ENCODE measurements at regions not wholly inside any gene's neighbourhood (a gene's known extent, or its start where the extent isn't known, plus 50 kb on each side); places are given as distances from the start of the nearest gene placed in this dataset.

DNA sequence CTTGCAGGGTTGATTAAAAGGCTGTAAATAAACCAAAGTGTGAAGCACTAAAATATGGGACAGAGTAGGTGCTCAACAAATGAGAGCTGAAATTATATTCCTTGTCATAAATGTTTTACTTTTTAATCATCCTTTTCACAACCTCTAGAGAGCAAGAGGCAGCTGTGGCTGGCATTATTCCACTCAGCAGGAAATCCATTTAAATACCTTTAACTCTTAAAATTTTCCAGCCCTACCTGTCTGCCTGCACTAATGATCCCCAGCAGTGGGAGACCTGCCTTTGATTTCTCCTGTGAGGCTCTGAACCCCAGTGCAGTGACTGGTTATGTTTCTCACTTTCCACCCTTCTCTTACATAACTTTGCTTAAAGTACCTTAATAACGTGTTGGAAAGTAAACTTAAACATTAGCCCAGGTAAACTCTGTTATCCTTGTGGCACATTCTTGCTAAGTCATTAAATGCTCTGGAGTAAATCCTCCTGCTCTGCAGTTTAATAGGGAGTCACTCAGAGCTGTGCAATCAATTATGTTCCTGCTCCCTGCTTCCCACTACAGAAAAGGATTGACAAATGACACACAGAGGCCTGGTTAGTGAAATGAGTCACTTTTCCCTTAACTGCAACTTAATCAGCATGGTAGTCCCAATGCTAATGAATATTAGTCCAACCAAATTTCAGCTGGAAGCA is 755.7 kb upstream of the USP15 start:
- H3K27ac Mint-ChIP-seq, result peak overlapping the region; percentile 68
- H3K4me1 Mint-ChIP-seq, result peaks cover 56% of the 10 kb centered on the region
- TF ChIP-seq, protein P1, sequence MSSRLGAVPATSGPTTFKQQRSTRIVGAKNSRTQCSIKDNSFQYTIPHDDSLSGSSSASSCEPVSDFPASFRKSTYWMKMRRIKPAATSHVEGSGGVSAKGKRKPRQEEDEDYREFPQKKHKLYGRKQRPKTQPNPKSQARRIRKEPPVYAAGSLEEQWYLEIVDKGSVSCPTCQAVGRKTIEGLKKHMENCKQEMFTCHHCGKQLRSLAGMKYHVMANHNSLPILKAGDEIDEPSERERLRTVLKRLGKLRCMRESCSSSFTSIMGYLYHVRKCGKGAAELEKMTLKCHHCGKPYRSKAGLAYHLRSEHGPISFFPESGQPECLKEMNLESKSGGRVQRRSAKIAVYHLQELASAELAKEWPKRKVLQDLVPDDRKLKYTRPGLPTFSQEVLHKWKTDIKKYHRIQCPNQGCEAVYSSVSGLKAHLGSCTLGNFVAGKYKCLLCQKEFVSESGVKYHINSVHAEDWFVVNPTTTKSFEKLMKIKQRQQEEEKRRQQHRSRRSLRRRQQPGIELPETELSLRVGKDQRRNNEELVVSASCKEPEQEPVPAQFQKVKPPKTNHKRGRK (CRISPR knock-in tag; IDR thresholded peaks at IDR 0.05; ENCODE audit: borderline replicate concordance), result no peak
- TF ChIP-seq, protein P2, sequence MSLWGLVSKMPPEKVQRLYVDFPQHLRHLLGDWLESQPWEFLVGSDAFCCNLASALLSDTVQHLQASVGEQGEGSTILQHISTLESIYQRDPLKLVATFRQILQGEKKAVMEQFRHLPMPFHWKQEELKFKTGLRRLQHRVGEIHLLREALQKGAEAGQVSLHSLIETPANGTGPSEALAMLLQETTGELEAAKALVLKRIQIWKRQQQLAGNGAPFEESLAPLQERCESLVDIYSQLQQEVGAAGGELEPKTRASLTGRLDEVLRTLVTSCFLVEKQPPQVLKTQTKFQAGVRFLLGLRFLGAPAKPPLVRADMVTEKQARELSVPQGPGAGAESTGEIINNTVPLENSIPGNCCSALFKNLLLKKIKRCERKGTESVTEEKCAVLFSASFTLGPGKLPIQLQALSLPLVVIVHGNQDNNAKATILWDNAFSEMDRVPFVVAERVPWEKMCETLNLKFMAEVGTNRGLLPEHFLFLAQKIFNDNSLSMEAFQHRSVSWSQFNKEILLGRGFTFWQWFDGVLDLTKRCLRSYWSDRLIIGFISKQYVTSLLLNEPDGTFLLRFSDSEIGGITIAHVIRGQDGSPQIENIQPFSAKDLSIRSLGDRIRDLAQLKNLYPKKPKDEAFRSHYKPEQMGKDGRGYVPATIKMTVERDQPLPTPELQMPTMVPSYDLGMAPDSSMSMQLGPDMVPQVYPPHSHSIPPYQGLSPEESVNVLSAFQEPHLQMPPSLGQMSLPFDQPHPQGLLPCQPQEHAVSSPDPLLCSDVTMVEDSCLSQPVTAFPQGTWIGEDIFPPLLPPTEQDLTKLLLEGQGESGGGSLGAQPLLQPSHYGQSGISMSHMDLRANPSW (CRISPR knock-in tag; conservative IDR thresholded peaks at IDR 0.05; ENCODE audit: low read depth), result no peak
- no peak for TF ChIP-seq ZNF263 (CRISPR knock-in tag; IDR thresholded peaks at IDR 0.05; ENCODE audit: low read depth)
- TF ChIP-seq, protein P3, sequence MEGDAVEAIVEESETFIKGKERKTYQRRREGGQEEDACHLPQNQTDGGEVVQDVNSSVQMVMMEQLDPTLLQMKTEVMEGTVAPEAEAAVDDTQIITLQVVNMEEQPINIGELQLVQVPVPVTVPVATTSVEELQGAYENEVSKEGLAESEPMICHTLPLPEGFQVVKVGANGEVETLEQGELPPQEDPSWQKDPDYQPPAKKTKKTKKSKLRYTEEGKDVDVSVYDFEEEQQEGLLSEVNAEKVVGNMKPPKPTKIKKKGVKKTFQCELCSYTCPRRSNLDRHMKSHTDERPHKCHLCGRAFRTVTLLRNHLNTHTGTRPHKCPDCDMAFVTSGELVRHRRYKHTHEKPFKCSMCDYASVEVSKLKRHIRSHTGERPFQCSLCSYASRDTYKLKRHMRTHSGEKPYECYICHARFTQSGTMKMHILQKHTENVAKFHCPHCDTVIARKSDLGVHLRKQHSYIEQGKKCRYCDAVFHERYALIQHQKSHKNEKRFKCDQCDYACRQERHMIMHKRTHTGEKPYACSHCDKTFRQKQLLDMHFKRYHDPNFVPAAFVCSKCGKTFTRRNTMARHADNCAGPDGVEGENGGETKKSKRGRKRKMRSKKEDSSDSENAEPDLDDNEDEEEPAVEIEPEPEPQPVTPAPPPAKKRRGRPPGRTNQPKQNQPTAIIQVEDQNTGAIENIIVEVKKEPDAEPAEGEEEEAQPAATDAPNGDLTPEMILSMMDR (IDR thresholded peaks at IDR 0.05), result no peak
- TF ChIP-seq, protein P4, sequence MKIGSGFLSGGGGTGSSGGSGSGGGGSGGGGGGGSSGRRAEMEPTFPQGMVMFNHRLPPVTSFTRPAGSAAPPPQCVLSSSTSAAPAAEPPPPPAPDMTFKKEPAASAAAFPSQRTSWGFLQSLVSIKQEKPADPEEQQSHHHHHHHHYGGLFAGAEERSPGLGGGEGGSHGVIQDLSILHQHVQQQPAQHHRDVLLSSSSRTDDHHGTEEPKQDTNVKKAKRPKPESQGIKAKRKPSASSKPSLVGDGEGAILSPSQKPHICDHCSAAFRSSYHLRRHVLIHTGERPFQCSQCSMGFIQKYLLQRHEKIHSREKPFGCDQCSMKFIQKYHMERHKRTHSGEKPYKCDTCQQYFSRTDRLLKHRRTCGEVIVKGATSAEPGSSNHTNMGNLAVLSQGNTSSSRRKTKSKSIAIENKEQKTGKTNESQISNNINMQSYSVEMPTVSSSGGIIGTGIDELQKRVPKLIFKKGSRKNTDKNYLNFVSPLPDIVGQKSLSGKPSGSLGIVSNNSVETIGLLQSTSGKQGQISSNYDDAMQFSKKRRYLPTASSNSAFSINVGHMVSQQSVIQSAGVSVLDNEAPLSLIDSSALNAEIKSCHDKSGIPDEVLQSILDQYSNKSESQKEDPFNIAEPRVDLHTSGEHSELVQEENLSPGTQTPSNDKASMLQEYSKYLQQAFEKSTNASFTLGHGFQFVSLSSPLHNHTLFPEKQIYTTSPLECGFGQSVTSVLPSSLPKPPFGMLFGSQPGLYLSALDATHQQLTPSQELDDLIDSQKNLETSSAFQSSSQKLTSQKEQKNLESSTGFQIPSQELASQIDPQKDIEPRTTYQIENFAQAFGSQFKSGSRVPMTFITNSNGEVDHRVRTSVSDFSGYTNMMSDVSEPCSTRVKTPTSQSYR (CRISPR knock-in tag; IDR thresholded peaks at IDR 0.05), result no peak
- ATAC-seq (peak; percentile 88), DNase-seq (ENCODE audit: low spot score) (peak; percentile 17)
- ChIA-PET CTCF (interaction anchor here (1.4 kb wide), 1 partner anchor 8 kb away, joined by 3 read pairs; no protein-coding TSS in a partner anchor), POLR2A (no interaction called here)
- no peaks in the 10 kb centered on the region; the same call in none of the 2 replicates for H3K27me3 Mint-ChIP-seq (ENCODE audit: low read depth)
- peaks cover 20% of the 10 kb centered on the region for H3K36me3 Mint-ChIP-seq
- peaks cover 20% of the 10 kb centered on the region for H3K9me3 Mint-ChIP-seq
- H3K4me3 Mint-ChIP-seq, result no peak overlapping the region

DNA sequence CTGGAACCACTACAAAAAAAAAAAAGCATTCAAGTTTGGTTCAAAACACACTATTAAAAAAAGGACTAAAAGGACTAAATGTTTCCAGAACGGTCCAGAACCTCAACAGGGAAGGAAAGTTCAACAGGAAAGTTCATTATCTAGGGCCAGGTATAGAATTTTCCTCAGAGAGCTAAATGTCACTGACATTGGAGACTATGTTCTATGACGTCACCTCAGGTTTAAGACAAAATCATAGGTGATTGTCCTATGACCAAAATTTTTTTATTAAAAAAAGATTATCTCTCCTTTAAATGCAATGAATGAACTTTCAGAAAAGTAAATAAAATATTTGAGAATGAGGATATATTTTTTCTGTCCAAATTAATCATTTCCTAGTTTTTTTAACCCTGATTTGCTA is 746.7 kb upstream of the USP15 start:
- Mint-ChIP-seq H3K9me3 (no peaks in the 10 kb centered on the region), H3K4me1 (peaks cover 6% of the 10 kb centered on the region), H3K36me3 (no peaks in the 10 kb centered on the region), H3K27me3 (ENCODE audit: low read depth) (no peaks in the 10 kb centered on the region), H3K27ac (no peak overlapping the region), H3K4me3 (no peak overlapping the region)
- DNase-seq (ENCODE audit: low spot score), result no peak
- POLR2A ChIA-PET, result no interaction called here
- CTCF ChIA-PET, result no interaction called here
- TF ChIP-seq RORB (CRISPR knock-in tag; IDR thresholded peaks at IDR 0.05) (no peak), CBFB (CRISPR knock-in tag; IDR thresholded peaks at IDR 0.05; ENCODE audit: low read depth) (no peak)
- TF ChIP-seq, protein P5, sequence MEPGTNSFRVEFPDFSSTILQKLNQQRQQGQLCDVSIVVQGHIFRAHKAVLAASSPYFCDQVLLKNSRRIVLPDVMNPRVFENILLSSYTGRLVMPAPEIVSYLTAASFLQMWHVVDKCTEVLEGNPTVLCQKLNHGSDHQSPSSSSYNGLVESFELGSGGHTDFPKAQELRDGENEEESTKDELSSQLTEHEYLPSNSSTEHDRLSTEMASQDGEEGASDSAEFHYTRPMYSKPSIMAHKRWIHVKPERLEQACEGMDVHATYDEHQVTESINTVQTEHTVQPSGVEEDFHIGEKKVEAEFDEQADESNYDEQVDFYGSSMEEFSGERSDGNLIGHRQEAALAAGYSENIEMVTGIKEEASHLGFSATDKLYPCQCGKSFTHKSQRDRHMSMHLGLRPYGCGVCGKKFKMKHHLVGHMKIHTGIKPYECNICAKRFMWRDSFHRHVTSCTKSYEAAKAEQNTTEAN (CRISPR knock-in tag; IDR thresholded peaks at IDR 0.05), result no peak
- ATAC-seq, result no peak

DNA sequence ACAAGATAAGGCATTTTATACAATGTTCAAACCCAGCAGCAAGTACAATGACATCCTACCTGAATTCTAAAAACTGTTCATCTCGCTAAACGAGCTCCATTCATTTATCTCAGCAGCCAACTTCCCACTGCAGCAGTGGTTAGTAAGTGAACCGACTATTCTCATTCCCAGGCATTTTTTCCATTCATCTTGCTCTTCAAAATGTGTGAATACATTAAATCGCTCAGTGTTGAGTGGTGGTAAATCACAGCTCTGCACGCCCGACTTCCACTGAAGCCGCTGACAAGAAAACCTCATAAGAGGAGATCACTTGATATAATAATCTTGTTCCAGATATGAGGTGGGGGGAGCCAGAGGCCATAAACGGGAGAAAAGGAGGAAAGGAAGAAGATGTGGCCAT is 746.2 kb upstream of the USP15 start:
- no peak for TF ChIP-seq FOXJ3 (CRISPR knock-in tag; IDR thresholded peaks at IDR 0.05; ENCODE audit: borderline replicate concordance)
- TF ChIP-seq, protein P1 (CRISPR knock-in tag; IDR thresholded peaks at IDR 0.05; ENCODE audit: borderline replicate concordance), result no peak
- TF ChIP-seq EMX1 (CRISPR knock-in tag; IDR thresholded peaks at IDR 0.05), result no peak
- TF ChIP-seq ZNF263 (CRISPR knock-in tag; IDR thresholded peaks at IDR 0.05; ENCODE audit: low read depth), result no peak
- TF ChIP-seq, protein P6, sequence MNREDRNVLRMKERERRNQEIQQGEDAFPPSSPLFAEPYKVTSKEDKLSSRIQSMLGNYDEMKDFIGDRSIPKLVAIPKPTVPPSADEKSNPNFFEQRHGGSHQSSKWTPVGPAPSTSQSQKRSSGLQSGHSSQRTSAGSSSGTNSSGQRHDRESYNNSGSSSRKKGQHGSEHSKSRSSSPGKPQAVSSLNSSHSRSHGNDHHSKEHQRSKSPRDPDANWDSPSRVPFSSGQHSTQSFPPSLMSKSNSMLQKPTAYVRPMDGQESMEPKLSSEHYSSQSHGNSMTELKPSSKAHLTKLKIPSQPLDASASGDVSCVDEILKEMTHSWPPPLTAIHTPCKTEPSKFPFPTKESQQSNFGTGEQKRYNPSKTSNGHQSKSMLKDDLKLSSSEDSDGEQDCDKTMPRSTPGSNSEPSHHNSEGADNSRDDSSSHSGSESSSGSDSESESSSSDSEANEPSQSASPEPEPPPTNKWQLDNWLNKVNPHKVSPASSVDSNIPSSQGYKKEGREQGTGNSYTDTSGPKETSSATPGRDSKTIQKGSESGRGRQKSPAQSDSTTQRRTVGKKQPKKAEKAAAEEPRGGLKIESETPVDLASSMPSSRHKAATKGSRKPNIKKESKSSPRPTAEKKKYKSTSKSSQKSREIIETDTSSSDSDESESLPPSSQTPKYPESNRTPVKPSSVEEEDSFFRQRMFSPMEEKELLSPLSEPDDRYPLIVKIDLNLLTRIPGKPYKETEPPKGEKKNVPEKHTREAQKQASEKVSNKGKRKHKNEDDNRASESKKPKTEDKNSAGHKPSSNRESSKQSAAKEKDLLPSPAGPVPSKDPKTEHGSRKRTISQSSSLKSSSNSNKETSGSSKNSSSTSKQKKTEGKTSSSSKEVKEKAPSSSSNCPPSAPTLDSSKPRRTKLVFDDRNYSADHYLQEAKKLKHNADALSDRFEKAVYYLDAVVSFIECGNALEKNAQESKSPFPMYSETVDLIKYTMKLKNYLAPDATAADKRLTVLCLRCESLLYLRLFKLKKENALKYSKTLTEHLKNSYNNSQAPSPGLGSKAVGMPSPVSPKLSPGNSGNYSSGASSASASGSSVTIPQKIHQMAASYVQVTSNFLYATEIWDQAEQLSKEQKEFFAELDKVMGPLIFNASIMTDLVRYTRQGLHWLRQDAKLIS (CRISPR knock-in tag; IDR thresholded peaks at IDR 0.05; ENCODE audit: borderline replicate concordance), result no peak
- no peak for TF ChIP-seq SOX15 (CRISPR knock-in tag; IDR thresholded peaks at IDR 0.05)
- TF ChIP-seq, protein P7, sequence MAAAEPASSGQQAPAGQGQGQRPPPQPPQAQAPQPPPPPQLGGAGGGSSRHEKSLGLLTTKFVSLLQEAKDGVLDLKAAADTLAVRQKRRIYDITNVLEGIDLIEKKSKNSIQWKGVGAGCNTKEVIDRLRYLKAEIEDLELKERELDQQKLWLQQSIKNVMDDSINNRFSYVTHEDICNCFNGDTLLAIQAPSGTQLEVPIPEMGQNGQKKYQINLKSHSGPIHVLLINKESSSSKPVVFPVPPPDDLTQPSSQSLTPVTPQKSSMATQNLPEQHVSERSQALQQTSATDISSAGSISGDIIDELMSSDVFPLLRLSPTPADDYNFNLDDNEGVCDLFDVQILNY (CRISPR knock-in tag; IDR thresholded peaks at IDR 0.05), result no peak

More for the DNA sequence above, 746.2 kb upstream of the USP15 start:
- Mint-ChIP-seq H3K27me3 (ENCODE audit: low read depth) (no peaks in the 10 kb centered on the region), H3K9me3 (no peaks in the 10 kb centered on the region), H3K36me3 (no peaks in the 10 kb centered on the region), H3K27ac (no peak overlapping the region), H3K4me1 (peaks cover 6% of the 10 kb centered on the region), H3K4me3 (no peak overlapping the region)
- DNase-seq (ENCODE audit: low spot score), result no peak
- POLR2A ChIA-PET, result no interaction called here
- CTCF ChIA-PET, result no interaction called here
- ATAC-seq, result no peak
